Fibroblast of the aortic adventitia (primary cell): ENCODE measurements at regions not wholly inside any gene's neighbourhood (a gene's known extent, or its start where the extent isn't known, plus 50 kb on each side); places are given as distances from the start of the nearest gene placed in this dataset.

Experiments
- DNase-seq: peaks from one replicate; pipeline ENCODE4 v3.0.0-alpha.2; 2010; ENCODE audit warnings: low read depth
- H3K4me3 ChIP-seq: 2 replicates; pipeline ENCODE4 v1.5.1; 2011; ENCODE audit warnings: low read depth, mild to moderate bottlenecking, control low read depth, low read length, moderate library complexity
- CTCF ChIP-seq: IDR thresholded peaks from 2 replicates; pipeline ENCODE4 v1.5.1; 2011; ENCODE audit warnings: mild to moderate bottlenecking, low read length, control low read depth, inconsistent platforms; ENCODE audit not compliant: insufficient read depth

GRCh38 chr13:27728271-27728670 is 64.0 kb upstream of the GSX1 start:
- DNase-seq = no peak
- H3K4me3 ChIP-seq = no peak overlapping the region
- no peak for TF ChIP-seq CTCF

- DNase-seq = no peak
- H3K4me3 ChIP-seq = no peak overlapping the region
- TF ChIP-seq CTCF = no peak
These were observed 62.1 kb upstream of the GSX1 start for GRCh38 chr13:27730191-27730590.
